Esophagus squamous epithelium (tissue), 5 donors: ENCODE measurements at regions not wholly inside any gene's neighbourhood (a gene's known extent, or its start where the extent isn't known, plus 50 kb on each side); places are given as distances from the start of the nearest gene placed in this dataset.
"Not testable (repeated sequence)": the region's sequence is repeated elsewhere in the genome, so short reads cannot be mapped to it uniquely, and the experiment has no call there.

ENCODE experiments used
- DNase-seq: peaks from one replicate; lab custom pipeline; 2025; lab: John Stamatoyannopoulos, UW
- H3K27ac ChIP-seq, 4 donors: fragments of 200-600 bp; sonication (generic); one replicate each; pipeline ENCODE4 v1.5.1; 2016 to 2019; ENCODE audit warnings: mild to moderate bottlenecking in 1 of 4
- H3K27me3 ChIP-seq, 4 donors: fragments of 200-600 bp; sonication (generic); 1 replicate in 3 of 4; 2 replicates in 1 of 4; pipeline versions ENCODE4 v1.5.1 to v1.6.0; 2017 to 2021; ENCODE audit warnings: antibody characterized with exemption in 1 of 4
- H3K36me3 ChIP-seq, 3 donors: fragments of 200-600 bp; sonication (generic); one replicate each; pipeline ENCODE4 v1.5.1; 2016 to 2019
- H3K4me1 ChIP-seq, 3 donors: fragments of 200-600 bp; sonication (generic); one replicate each; pipeline ENCODE4 v1.5.1; 2017 to 2019
- H3K4me3 ChIP-seq, 4 donors: fragments of 200-600 bp; sonication (generic); 1 replicate in 3 of 4; 2 replicates in 1 of 4; pipeline ENCODE4 v1.5.1; 2016 to 2019; ENCODE audit warnings: mild to moderate bottlenecking in 2 of 4, moderate library complexity in 1 of 4
- H3K9me3 ChIP-seq, 3 donors: fragments of 200-600 bp; sonication (generic); one replicate each; pipeline ENCODE4 v1.5.1; 2016 to 2019
- CTCF ChIP-seq, 6 experiments: fragments of 450-650 bp in 4 of 6; fragments of 200-600 bp in 2 of 6; sonication (generic) in 2 of 6; IDR thresholded peaks; one replicate each; pipeline ENCODE4 v1.5.1; 2016 to 2019; ENCODE audit warnings: antibody characterized with exemption in 6 of 6, mild to moderate bottlenecking in 4 of 6, moderate library complexity in 4 of 6
- POLR2A ChIP-seq, 4 donors: fragments of 450-650 bp; IDR thresholded peaks; one replicate each; pipeline ENCODE4 v1.6.1; 2017; ENCODE audit warnings: antibody characterized with exemption in 4 of 4, mild to moderate bottlenecking in 4 of 4, moderate library complexity in 3 of 4
- WGBS, 2 donors: methylation state at CpG; one replicate each; pipeline ENCODE4 v1.1.5; 2018; 5-methylcytosine and 5-hydroxymethylcytosine counted together
- intact Hi-C: fragments of 100-400 bp; cut with DNase I; formaldehyde crosslinking; loops from one replicate; pipeline ENCODE4 v1.15.0; 2022
- donor health status: DM: yes; HTN: yes; CAD: no.

GRCh38 chr3:172579753-172580152, 56.5 kb upstream of the TNFSF10 start:
- intact Hi-C loops, DNase-seq, H3K27me3 ChIP-seq, H3K4me3 ChIP-seq, H3K9me3 ChIP-seq, H3K36me3 ChIP-seq: not testable (repeated sequence)
- Histone ChIP-seq H3K4me1 (peaks cover 0 to 68% (median 29%) of the 10 kb centered on the region in 3 donors), H3K27ac (peak overlapping the region; percentile 19 to 78 (median 45))
- 89 to 92% methylated on average over 2 to 3 of the region's 3 CpGs for WGBS, 2 donors

- H3K27ac ChIP-seq, H3K4me3 ChIP-seq, H3K9me3 ChIP-seq, H3K36me3 ChIP-seq, H3K27me3 ChIP-seq, intact Hi-C loops, DNase-seq: not testable (repeated sequence)
- peaks cover 0 to 59% (median 25%) of the 10 kb centered on the region in 3 donors for H3K4me1 ChIP-seq
- WGBS, 2 donors = 100% methylated on average over 1 of the region's 1 CpG
Observed at GRCh38 chr3:172578714-172579113, 55.5 kb upstream of the TNFSF10 start.

GRCh38 chr3:172577987-172578570, 54.8 kb upstream of the TNFSF10 start:
- peak overlapping the region in 1 of 4 donors; percentile 7 for H3K27ac ChIP-seq
- intact Hi-C loops = no loop called here
- H3K36me3 ChIP-seq = no peaks in the 10 kb centered on the region
- no peaks in the 10 kb centered on the region for H3K9me3 ChIP-seq
- H3K27me3 ChIP-seq = no peaks in the 10 kb centered on the region
- TF ChIP-seq CTCF (IDR thresholded peaks at IDR 0.05) = no peak
- no peak for TF ChIP-seq POLR2A (IDR thresholded peaks at IDR 0.05)
- WGBS, 2 donors = 28 to 48% methylated on average over 2 of the region's 2 CpGs
- no peak for DNase-seq
- H3K4me3 ChIP-seq = no peak overlapping the region
- H3K4me1 ChIP-seq = peaks cover 0 to 53% (median 22%) of the 10 kb centered on the region in 3 donors

- TF ChIP-seq POLR2A (IDR thresholded peaks at IDR 0.05) (no peak), CTCF (IDR thresholded peaks at IDR 0.05) (no peak)
- intact Hi-C loops = no loop called here
- Histone ChIP-seq H3K4me3 (no peak overlapping the region), H3K4me1 (peaks cover 0 to 26% (median 13%) of the 10 kb centered on the region in 3 donors), H3K9me3 (no peaks in the 10 kb centered on the region), H3K36me3 (no peaks in the 10 kb centered on the region), H3K27ac (no peak overlapping the region), H3K27me3 (no peaks in the 10 kb centered on the region)
- no peak for DNase-seq
- WGBS, 2 donors = 76 to 80% methylated on average over 2 of the region's 2 CpGs
Observed at GRCh38 chr3:172575375-172575774, 52.1 kb upstream of the TNFSF10 start.

GRCh38 chr3:172573422-172573821, 50.2 kb upstream of the TNFSF10 start:
- H3K4me3 ChIP-seq = no peak overlapping the region
- WGBS, 2 donors = 90 to 100% methylated on average over 1 of the region's 1 CpG
- no peaks in the 10 kb centered on the region for H3K36me3 ChIP-seq
- H3K4me1 ChIP-seq = peaks cover 0 to 22% (median 7%) of the 10 kb centered on the region in 3 donors
- no peak for DNase-seq
- H3K9me3 ChIP-seq = no peaks in the 10 kb centered on the region
- no peaks in the 10 kb centered on the region for H3K27me3 ChIP-seq
- no peak for TF ChIP-seq POLR2A (IDR thresholded peaks at IDR 0.05)
- no peak for TF ChIP-seq CTCF (IDR thresholded peaks at IDR 0.05)
- no peak overlapping the region for H3K27ac ChIP-seq
- intact Hi-C loops = no loop called here
